HG03378 (cell line): ENCODE measurements at regions not wholly inside any gene's neighbourhood (a gene's known extent, or its start where the extent isn't known, plus 50 kb on each side); places are given as distances from the start of the nearest gene placed in this dataset.

Source experiments
- ATAC-seq: cut with Tn5 transposase; IDR thresholded peaks from one replicate; pipeline ENCODE4 v1.9.1; 2021; ENCODE audit warnings: mild to moderate bottlenecking, moderate library complexity; ENCODE audit not compliant: unreplicated experiment

DNA sequence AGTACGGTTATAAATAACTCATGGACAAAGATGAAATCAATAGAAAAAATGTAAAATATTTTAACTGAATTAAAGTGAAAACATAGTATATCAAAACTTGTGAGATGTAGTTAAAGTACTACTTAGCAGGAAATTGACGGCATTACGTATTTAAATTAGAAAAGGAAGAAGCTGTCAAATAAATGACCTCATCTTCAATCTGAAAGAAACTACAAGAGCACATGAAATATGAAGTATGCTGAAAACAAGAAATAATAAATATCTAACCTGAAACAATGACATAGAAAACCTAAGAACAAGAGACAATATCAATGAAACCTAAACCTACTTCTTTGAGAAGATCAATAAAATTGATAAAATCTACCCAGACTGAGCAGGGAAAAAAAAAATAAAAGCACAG is 122.2 kb upstream of the PDE4B start:
- ATAC-seq, result no peak

DNA sequence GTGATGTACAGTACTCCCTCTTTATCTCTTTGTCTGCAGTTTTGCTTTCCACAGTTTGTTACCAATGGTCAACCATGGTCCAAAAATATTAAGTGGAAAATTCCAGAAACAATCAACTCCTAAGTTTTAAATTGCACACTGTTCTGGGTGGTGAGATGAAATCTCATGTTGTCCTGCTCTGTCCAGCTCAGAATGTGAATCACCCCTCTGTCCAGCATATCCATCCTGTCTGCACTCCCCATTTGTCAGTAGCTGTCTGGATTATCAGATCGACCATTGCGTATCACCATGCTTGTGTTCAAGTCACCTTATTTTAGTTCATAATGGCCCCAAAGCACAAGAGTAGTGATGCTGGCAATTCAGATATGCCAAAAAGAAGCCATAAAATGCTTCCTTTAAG is 118.2 kb upstream of the PDE4B start:
- no peak for ATAC-seq

DNA sequence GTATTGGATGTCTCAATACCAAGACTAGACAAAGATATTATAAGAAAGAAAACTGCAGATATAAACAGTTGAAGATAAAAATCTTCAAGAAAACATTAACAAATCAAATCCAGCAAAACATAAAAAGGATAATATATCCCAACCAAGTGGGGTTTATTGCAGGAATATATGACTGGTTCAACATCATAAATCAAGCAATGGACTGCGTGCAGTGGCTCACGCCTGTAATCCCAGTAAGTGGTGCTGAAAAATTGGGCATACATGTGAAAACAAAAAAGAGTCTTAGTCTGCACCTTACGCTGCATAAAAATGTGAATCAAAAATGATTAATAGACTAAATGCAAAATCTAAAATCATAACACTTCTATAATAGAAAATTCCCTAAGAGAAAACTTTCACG is 112.9 kb upstream of the PDE4B start:
- no peak for ATAC-seq

DNA sequence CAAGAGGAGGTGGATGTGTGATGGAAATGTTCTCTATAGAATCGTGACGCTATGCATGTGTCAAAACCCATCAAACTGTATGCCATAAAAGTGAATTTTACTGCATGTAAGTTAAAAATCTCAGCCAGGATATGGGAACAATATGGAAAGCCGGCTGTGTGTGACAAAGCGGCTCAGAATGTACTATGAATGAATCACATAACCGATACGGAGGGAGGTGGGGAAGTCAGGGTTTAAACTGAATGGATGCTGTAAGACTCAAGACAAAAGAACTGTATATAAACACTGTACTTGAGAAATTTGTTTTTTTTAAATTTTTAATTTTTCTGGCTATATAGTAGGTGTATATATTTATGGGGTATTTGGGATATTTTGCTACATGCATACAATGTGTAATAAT is 111.6 kb upstream of the PDE4B start:
- no peak for ATAC-seq

DNA sequence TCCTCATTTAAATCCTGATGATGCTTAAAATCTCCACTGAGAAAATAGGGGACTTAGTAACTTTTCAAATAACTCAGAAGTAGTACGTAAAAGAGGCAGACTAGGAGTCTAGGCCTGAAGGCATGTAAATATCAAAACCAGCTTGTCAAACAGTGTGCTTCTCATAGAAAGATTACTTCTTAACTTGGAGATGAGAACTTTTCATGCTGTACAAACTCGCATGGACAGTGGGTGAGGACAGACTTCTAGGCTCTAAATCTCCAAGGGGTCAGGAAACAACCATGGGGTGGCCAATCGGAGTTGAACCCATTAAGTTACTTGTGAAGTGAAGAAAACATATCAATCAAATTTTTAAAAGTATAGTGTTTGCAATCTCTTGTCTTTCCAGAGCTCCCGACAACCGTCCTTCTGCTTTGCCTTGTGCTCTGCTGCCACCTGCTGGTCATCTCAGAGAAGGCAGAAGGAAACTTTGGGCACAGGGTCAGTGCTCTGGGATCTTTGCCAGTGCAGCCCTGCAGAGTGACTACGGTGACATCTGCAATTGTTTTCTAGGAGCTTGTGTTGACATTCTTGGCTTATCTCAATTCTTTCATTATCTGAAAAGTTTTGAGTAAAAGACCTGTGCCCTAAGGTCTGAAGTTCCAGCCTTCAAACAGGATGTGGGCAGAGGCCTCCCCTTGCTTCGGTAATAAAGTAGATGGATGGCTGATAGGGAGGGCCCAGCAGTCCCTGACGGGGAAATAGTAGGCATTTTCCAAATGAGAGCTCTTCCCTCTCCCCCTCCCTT is 105.1 kb upstream of the PDE4B start:
- ATAC-seq, result peak; percentile 88

DNA sequence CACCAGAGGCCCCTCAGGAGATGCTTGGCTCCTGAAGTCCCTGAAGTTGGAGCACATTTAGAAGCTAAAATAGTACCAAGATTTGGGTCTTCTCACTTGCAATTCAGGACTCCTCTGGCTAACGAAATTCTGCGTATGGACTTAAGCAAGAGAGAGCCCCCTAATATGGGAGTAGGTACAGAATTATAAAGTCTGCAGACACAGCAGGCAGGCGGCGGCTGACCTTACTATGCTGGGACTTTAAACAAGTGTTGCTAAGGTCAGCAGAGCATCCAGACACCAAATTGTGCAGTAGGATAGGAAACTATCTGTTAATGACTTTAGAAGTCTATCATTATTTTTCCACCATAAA is 104.5 kb upstream of the PDE4B start:
- ATAC-seq, result no peak

DNA sequence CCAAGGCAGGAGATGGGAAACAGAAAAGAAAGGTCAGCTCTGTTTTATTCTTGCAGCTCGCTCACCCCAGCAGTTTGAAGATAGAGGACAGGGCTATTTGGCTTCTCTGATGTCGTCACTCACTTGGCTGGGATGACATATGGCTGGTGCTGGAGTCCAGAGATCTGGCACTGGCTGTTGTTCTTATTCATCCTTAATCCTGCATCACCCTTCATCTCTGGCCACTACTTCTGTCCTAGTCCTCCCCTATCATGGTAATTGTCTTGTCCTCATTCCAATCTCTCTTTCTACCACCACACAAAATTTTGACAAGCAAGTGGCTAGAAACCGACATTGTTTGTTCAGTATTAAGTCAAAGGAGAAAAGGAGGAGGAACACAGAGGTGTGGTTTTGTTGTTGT is 103.8 kb upstream of the PDE4B start:
- no peak for ATAC-seq

DNA sequence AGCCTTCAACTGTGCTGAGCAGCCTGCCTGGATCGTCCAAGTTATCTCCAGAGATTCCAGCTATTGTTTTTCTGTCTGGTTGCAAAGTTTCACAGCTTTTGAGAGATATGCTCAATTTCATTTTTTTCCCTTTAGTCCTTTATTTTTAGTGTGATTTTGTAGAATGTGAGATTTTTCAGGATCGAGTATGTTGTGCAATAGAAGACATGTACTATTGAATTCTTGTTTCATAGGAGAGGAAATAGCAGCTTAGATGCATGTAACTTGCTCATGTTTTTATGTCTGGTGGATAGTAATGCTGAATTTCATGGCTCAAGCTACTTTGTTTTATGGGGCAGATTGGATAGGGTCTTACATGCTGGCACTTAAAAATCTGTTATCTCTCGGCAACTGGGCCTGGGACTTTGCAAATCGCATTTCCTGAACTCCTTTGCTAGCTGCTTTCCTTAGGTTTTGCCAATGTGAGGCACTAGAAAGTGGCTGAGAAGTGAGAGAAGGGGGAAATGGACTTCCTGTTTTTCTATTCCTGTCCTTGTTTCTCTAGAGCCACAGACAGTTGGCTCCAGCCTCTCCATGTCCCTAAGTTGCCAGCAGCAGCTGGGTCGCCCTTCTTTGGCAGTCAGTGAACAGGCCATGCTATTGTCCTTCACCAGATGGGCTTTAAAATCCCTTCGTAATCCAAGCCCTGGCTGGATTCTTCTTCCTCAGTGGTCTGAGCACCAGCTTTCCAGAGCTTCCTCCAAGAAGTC is 101.4 kb upstream of the PDE4B start:
- no peak for ATAC-seq

DNA sequence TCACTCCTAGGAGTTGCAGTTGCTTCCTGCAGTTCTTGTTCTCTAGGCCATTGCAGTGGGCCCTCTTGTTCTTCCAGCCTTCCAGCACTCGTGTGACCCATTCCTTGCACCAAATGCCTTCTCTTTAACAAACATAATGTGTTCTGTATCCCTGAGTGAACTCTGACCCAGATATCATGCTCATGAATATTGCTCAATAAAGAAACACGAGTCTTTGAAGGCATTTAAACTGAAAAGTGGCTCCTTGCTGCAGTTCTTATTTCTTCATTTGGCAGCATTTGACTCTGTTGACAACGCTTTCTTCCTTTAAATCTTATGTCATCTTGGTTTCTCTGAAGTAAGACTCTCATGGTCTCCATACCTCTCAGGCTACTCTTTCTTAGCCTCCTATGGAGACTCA is 100.7 kb upstream of the PDE4B start:
- no peak for ATAC-seq

DNA sequence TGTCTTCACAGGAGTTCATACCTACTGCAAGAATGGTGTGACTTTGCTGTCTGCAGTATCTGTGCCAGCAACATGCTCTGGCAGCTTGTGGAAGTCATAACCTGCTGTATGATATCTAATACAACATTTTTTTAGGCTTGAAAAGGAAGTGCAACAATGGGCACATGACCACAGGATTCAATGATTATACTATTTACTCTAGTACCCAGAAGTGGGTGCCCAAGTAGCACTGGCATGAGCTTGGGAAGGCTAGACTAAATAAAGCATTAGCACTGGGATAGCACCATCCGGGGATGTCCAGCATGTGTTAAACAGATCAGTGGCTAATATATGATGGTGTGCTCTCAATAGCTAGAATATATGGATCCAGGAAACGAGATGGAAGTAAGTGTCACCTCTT is 98.6 kb upstream of the PDE4B start:
- no peak for ATAC-seq

DNA sequence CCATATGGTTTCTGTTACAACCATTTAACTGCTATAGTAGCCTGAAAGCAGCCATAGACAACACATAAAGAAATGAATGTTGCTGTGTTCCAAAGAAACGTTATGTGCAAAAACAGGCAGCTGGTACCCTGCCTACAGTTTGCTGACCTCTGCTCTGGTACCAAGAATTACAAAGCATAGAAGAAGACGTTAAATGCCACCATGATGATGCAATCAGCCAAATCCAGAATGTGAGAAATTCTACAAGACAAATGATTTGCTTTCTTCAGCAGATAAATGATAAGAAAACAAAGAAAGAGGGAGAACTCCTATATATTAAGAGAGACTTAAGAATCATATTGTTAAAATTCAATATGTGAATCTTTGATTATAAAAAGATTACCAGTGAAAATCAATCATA is 97.8 kb upstream of the PDE4B start:
- no peak for ATAC-seq

DNA sequence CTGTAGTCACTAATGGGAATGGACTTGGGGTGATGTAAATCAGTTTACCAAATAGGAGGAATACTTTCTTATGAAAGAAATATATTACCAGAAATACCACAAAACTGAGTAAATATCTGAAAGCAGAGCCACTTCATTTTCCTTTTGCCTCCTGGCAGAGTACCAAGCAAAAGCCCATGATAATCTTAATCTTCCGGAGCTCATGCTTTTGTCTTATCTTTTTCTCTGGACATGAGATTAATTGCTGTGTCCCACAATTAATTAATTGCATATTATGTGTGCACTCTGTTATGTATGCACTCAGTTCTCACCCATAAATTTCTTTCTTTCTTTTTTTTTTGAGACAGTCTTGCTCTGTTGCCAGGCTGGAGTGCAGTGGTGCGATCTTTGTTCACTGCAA is 94.1 kb upstream of the PDE4B start:
- ATAC-seq, result no peak

DNA sequence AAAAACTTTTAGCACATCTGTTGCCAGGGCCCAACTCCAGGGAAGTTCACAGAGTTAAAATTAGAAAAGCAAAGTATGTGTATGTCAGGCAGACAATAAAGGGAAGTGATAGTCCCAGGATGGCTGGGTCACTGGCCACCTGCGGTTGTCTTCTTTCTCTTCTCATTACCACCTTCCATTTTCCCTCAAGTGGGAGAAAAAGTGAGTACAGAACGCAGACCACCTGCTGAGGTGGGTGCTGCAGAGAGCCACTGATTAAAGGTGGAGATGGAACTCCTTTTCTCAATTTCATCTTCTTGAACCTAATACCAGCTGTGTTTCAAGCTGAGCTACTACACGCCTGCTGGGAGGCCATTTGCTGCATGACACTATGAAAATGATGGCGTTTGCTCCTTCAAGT is 88.8 kb upstream of the PDE4B start:
- ATAC-seq, result no peak

DNA sequence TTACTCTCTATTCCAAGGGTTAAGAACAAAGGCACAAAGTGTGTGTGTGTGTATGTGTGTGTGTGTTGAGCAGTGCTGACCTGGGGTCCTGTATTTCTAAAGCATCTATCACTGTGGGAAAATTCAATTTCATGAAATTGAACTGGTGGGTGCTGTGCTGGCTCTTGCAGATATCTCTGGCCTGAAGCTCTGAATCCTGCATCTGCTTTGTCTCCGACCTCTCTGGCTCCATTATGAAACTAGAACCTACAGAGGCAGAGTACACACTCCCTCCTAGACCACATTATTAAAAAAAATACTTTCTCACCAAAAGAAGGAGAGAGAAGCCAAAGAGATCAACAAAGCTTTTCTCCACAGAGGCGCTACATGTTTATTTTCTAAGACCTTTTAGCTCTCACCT is 88.4 kb upstream of the PDE4B start:
- ATAC-seq, result no peak

DNA sequence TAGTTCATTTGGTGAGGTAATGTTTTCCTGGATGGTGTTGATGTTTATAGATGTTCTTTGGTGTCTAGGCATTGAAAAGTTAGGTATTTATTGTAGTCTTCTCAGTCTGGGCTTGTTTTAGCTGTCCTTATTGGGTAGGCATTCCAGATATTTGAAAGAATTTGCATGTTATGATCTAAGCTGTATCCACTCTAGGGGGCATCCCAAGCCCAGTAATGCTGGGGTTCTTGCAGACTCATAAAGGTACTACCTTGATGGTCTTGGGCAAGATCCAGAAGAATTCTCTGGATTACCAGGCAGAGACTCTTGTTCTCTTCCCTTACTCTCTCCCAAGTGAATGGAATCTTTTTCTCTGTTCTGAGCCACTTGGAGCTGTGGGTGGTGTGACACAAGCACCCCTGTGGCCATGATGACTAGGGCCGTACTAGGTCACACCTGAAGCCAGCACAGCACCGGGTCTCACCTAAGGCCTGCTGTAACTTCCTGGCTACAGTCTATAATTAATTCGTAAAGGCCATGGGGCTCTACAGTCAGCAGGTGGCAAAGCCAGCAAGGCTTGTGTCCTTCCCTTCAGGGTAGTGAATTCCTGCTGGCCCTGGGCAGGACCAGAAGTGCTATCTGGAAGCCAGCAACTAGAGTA is 74.8 kb upstream of the PDE4B start:
- ATAC-seq, result no peak

DNA sequence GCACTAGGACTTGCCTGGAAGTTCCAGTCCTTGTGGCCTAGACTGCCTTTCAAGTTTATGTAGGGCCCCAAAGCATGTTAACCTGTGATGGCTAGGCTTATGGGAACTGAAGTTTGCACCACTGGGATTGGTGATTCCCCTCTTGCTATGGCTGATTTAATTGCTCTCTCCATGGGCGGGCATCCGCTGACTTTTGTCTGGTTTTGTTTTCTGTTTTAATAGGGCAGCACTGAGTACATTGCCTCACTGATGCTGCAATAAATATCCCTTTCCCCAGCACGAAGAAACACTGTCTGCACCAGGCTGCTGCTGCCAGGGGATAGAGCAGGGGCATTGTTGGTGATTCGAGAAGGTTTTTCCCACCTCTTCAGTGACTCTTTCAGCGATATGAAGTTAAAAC is 73.3 kb upstream of the PDE4B start:
- ATAC-seq, result no peak

DNA sequence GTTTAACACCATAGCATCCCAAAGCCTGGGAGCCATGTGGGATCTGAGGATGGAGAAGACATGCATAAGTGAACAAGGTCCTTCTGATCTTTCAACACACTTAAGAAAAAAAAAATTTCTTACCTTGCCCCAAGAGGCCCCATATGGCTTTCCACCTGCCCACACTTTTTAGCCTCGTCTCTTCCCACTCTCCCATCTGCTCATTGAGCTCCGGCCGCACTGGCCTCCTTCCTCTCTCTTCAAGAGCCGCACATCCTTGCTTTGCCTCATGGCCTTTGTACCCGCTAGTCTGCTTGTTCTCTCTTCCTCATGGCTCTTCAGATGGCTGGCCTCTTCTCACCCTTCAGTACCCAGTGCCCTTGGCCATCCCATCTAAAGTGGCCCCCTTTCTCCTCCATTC is 70.2 kb upstream of the PDE4B start:
- ATAC-seq, result no peak

DNA sequence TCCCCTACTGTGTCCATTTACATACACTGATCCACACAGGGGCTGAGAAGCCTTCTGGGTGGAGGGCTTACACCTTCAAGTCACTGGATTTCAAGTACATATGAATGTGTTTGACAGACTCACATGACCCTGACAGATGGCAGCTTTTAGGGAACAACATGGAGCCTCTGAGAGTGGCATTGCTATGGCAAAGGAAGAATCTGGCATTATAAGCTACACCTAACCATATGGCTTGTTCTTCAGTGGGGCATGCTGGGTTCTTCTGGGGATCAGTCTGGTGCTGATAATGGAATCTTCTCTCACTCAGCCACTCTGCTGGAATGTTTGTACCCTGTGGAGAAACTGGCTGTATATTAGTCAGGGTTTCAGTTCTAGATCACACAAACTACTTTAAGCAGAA is 68.5 kb upstream of the PDE4B start:
- ATAC-seq, result no peak

DNA sequence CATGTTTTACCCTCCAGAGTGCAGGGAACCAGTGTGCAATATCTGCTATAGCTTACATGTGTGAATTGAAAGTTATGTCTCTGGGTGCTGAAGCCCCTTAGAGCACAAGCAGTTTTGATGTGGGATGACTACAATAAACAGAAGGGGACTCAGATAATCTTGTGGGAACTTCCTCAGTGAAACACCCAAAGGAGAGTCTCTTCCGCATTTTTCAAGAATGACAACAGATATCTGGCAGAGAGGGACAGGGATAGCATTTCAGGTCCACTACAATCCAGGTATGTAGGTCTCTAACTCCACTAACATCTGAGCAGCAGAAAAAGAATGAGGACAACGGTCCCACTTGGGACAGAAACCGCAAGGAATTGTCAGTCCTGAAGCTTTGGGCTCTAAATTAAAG is 67.6 kb upstream of the PDE4B start:
- no peak for ATAC-seq

DNA sequence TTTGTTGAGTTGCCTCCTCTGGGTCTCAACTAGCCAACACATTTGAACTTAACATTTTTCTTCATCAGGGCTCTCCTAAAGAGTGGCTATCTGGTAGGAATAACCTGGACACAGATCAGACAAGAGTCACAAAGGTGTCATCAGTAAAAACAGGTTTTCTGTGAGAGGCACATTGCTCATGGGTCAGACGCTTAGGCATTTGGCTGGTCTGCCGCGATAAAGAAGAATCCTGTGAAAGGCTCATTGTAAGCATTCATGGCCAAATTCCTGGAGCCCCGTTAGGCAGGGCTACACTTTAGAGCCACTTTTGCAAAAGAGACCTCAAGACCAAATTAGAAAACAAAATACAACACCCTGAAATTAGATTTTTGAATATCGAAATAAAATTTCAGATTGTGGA is 64.2 kb upstream of the PDE4B start:
- ATAC-seq, result no peak

DNA sequence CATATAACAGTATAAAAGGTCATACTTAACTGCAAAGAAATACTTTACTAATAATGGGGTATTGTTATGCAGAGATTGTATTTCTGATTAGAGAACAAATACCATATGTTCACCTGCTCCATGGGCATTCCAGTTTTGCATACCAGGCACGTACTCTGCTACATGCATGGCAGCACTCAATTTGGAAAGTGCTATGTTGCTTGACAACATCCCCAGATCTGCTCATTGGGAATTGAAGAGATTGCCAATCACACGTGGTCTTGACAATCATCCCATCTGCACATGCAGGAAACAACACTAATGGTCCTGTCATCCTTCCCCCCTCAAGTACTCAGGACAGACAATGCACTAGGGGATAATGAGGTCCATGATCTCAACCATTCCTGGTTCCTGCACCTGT is 63.4 kb upstream of the PDE4B start:
- ATAC-seq, result no peak

DNA sequence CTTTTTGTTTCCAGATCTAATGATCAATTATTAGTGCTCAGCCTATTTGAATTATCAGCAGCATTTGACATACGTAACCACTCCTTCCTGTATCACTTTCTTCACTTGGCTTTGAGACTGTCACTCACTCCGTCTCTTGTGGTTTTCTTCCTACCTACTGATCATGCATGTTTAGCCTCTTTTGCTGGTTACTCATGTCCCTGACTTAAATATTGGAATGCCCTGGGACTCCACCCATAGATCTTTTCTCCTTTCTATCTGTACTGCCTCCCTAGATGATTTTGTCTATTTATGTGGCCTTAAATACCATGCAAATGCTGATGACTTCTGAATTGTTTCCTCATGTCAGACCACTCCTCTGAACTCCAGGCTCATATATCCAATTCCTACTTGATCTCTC is 57.7 kb upstream of the PDE4B start:
- ATAC-seq, result no peak
